Urinary bladder (tissue), 3 donors: ENCODE measurements at regions not wholly inside any gene's neighbourhood (a gene's known extent, or its start where the extent isn't known, plus 50 kb on each side); places are given as distances from the start of the nearest gene placed in this dataset.

Experiments
- DNase-seq: peaks from one replicate; pipeline ENCODE4 v3.0.0-alpha.2; 2015; ENCODE audit errors: extremely low spot score
- H3K27ac ChIP-seq: one replicate; pipeline ENCODE4 v1.5.1; 2013; ENCODE audit warnings: low read depth, mild to moderate bottlenecking, moderate library complexity
- H3K36me3 ChIP-seq: one replicate; pipeline ENCODE4 v1.6.1; 2013; ENCODE audit warnings: mild to moderate bottlenecking, moderate library complexity; ENCODE audit not compliant: insufficient read depth
- H3K4me1 ChIP-seq: one replicate; pipeline ENCODE4 v1.6.1; 2013; ENCODE audit warnings: mild to moderate bottlenecking, moderate library complexity; ENCODE audit not compliant: insufficient read depth
- H3K4me3 ChIP-seq: one replicate; pipeline ENCODE4 v1.5.1; 2013; ENCODE audit warnings: low read depth, low read length
- WGBS: extraction: QIAGEN DNeasy Blood & Tissue Kit; methylation state at CpG from one replicate; pipeline ENCODE4 v1.1.7; 2013; 5-methylcytosine and 5-hydroxymethylcytosine counted together
- donor health status: healthy with polysubstance abuse.
- donor health status: healthy.

DNA sequence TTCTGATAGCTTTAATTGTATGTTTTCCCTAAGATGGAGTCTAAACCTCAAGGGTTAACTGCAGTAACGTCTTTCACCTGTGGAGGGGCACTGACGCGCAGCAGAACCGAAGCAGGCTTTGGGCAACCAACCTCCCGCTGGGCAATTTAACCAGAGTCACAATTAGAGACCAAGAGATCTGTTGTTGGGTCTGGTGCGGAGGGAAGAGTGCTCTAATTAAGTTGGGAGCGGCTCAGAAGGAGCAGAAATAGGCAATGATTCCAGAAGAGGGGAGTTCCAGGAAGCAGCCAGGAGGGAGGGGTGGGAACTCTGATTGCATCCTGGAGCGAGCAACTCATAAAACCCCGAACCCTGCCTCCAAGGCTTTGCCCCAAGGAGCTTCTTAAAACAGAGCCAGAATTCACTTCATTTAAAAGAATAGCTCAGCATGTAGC is 245.8 kb downstream of the PAX3 start:
- DNase-seq = no peak
- Histone ChIP-seq H3K36me3 (no peaks in the 10 kb centered on the region), H3K4me1 (no peaks in the 10 kb centered on the region), H3K4me3 (no peak overlapping the region), H3K27ac (no peak overlapping the region)
- 4% methylated on average over 9 of the region's 9 CpGs for WGBS

DNA sequence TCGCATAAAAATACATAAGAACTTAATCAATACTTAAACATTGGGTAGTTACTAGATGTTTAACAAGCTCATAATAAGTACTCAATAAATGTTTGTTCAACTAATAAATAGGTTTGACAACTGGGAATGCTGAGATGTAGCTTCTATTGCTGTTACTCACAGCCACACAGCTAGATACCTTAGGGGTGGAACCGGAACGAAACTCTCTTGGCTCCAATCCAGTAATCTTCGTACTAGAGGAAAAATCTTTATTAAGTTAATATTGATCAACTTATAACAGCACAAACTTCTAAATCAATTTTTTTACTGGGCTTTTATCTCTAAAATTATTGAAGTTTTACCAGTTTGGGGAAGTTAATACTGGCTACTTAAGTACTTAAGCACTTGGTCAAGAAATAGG is 247.8 kb downstream of the PAX3 start:
- H3K4me1 ChIP-seq = no peaks in the 10 kb centered on the region
- no peak overlapping the region for H3K4me3 ChIP-seq
- H3K36me3 ChIP-seq = no peaks in the 10 kb centered on the region
- no peak for DNase-seq
- no peak overlapping the region for H3K27ac ChIP-seq
- WGBS = 63% methylated on average over 4 of the region's 4 CpGs

DNA sequence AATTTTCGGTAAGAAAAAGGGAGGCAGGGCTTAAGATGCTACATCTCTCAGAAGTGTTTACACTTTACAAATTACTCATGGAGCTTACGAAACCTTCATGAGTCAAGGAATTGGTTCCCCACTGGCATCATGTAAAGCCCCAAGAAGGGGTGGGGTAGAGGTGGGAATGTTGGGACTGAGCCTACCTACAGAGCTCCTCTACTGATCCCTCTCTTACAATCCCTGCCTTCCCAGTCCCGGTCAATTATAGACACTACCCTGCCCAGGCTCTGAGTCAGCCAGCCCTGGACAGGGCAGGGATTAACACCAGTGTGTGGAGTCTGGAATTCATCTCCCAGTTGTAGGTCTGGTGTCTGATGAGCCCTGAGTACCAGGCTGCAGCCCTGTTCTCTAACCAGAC is 248.9 kb downstream of the PAX3 start:
- H3K4me3 ChIP-seq = no peak overlapping the region
- H3K36me3 ChIP-seq = no peaks in the 10 kb centered on the region
- no peak overlapping the region for H3K27ac ChIP-seq
- 62% methylated on average over 3 of the region's 3 CpGs for WGBS
- H3K4me1 ChIP-seq = no peaks in the 10 kb centered on the region
- DNase-seq = no peak

DNA sequence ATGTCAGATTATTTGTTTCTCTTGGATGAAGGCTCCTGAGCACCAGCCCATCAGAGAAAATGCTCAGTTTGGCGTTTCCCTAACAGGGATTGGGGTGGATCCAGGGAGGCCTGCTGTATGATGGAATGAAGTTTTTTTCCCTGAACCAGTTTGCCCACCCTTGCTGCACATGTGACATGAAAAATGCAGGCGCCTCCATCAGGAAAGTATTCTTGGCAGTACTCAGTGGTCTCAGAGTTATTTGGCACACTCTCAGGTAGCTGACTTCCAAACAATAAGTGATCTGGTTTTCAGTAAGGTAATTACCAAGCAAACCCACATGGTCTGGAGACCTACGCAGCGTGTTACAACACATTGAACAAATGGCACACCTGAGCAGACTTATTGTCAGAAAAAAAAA is 254.9 kb downstream of the PAX3 start:
- Histone ChIP-seq H3K36me3 (no peaks in the 10 kb centered on the region), H3K4me1 (no peaks in the 10 kb centered on the region), H3K4me3 (no peak overlapping the region), H3K27ac (no peak overlapping the region)
- WGBS = 69% methylated on average over 4 of the region's 4 CpGs
- no peak for DNase-seq

DNA sequence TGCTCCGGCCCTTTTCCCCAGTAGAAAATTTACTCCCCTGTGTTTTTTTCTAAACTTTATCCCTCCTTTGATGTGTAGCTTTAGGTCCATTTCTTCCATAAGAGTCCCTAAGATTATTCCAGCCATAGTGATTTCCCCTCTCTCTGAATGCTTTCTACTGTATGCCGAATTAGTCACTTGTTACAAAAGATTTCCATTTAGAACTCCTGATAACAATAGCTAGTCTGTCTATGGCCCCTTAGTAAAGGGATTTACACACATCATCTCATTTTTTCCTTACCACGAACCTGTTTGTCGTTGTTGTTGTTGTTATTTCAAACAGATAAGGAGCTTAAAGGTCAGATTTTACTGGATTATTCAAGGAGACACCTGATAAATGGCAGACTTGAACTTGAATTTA is 256.1 kb downstream of the PAX3 start:
- H3K36me3 ChIP-seq = no peaks in the 10 kb centered on the region
- WGBS = 51% methylated on average over 4 of the region's 4 CpGs
- DNase-seq = no peak
- H3K4me1 ChIP-seq = no peaks in the 10 kb centered on the region
- no peak overlapping the region for H3K4me3 ChIP-seq
- no peak overlapping the region for H3K27ac ChIP-seq

DNA sequence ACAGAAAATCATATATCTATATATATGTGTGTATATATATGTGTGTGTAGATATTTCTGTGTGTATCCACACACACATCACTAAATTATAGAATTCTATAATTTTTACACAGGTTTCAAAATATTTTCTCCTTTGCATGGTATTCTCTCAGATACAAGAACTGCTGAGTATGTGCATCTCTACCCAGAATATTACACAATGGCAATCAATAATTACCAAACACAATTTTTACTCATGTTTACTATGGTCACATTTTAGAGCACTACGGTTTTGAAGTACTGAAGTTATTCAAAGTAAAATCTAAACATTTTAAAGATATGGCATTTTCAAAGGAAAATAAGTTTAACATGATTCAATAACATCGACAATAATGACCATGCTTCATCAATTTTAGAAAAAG is 258.5 kb downstream of the PAX3 start:
- no peaks in the 10 kb centered on the region for H3K4me1 ChIP-seq
- H3K27ac ChIP-seq = no peak overlapping the region
- no peak for DNase-seq
- no peak overlapping the region for H3K4me3 ChIP-seq
- H3K36me3 ChIP-seq = no peaks in the 10 kb centered on the region
- 85% methylated on average over 2 of the region's 2 CpGs for WGBS

DNA sequence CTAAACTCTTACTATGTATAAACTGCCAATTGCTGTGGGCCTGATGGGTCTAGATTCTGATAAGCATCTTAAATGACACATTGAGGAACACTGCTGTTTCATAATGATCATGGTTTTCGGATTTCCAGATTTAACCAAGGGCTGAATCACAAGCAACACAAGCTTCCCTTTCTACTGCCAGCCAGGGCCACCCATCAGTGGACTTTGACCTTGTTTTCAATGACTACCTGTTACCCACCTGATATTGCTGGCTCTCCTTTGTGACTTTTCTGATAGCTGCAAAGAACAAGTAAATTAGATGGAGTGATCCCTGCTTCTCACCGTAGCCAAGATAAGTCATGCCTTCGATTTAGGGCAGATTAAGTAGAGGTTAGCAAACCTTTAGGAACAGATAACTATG is 259.0 kb downstream of the PAX3 start:
- WGBS = 72% methylated on average over 3 of the region's 3 CpGs
- DNase-seq = no peak
- H3K4me3 ChIP-seq = no peak overlapping the region
- no peak overlapping the region for H3K27ac ChIP-seq
- no peaks in the 10 kb centered on the region for H3K36me3 ChIP-seq
- H3K4me1 ChIP-seq = no peaks in the 10 kb centered on the region

DNA sequence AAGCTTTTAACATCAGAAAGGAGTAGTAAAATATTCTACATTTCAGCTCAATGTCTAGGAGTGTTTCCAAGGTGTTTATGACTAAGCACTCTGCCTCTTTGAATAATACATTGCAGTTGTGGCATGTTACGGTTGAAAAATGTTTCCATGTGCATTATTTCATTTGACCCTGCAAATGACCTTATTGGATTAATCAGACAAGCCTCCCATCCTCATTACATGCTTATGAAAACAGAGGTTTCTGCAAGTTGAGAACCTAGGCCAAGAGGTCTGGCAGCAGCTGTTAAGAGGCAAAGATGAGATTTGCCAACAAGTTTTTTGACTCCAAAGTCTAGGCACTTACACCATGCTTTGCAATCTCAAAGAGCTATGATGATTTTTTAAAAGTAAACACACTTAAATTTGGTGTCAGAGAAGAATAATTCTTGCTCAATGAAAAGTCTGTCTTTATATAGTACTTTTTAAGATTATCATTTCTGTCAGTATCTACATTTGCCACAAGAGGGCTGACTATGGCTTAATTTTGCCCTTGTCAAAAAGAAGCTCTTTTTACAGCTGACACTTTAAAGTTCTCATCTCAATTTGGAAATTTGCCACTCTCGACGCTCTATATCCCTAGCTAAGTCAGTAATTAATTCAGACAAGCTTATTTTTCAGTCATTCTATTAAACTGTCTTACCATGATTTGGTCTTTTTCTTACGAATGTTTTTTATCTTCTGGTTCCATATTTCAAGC is 260.6 kb downstream of the PAX3 start:
- Histone ChIP-seq H3K36me3 (no peaks in the 10 kb centered on the region), H3K27ac (no peak overlapping the region), H3K4me3 (no peak overlapping the region), H3K4me1 (no peaks in the 10 kb centered on the region)
- DNase-seq = no peak
- WGBS = 45% methylated on average over 4 of the region's 4 CpGs

DNA sequence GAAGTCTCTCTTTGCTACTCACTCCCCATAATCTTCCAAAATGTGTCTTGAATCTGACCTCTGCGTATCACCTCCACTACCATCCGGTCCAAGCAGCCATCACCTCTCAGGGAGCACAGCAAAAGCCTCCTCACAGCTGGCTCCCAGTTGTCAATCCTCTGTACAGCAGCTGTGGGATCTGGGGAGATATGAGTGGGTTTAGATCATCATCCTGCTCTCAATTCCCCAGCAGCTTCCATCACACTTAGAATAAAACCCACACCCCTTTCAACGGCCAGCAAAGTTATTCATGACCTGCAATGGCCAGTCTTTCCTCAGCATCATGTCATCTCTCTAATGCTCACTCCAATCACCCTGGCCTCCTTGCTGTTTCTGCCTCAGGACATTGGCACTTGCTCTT is 261.6 kb downstream of the PAX3 start:
- Histone ChIP-seq H3K27ac (no peak overlapping the region), H3K4me3 (no peak overlapping the region), H3K4me1 (no peaks in the 10 kb centered on the region), H3K36me3 (no peaks in the 10 kb centered on the region)
- WGBS = 73% methylated on average over 3 of the region's 3 CpGs
- no peak for DNase-seq

DNA sequence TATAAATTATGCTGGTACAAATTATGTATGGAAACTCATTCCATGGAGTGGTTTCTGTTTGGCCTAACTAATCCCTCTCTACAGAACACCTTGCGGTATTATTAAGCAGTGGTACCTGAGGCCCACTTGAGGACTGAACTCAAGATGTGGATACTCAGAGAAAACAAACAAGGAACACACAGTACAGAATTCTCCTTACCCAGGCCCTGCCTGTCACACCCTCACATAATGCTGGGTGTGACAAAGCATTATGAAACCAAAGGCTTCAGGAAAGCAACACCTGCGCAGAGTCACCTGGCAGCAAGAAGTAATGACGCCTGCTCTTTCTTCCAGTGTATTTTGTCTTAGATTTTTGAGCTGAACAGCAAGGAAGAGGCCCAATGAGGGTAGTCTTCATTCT is 264.7 kb downstream of the PAX3 start:
- Histone ChIP-seq H3K27ac (no peak overlapping the region), H3K36me3 (no peaks in the 10 kb centered on the region), H3K4me3 (no peak overlapping the region), H3K4me1 (no peaks in the 10 kb centered on the region)
- DNase-seq = no peak
- 96% methylated on average over 3 of the region's 3 CpGs for WGBS

DNA sequence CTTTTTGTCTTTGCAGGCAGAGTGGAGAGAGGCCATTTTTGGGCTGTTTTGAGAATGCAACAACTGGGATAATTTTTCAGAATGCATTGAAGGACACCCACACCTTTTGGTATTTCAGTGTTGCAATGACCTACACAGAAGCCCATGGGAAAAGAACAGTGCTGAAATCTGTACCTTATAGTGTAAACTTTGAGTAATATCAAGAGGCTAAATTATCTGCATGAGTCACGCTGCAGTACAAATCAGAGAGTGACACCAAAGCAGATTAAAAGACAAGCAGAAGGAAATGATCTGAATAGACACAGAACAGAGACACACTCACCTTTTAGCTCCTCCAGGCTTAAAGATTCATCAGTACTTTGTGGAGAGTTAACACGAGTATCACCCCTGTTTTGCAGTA is 265.3 kb downstream of the PAX3 start:
- 59% methylated on average over 2 of the region's 2 CpGs for WGBS
- Histone ChIP-seq H3K36me3 (no peaks in the 10 kb centered on the region), H3K4me1 (no peaks in the 10 kb centered on the region), H3K4me3 (no peak overlapping the region), H3K27ac (no peak overlapping the region)
- DNase-seq = no peak

DNA sequence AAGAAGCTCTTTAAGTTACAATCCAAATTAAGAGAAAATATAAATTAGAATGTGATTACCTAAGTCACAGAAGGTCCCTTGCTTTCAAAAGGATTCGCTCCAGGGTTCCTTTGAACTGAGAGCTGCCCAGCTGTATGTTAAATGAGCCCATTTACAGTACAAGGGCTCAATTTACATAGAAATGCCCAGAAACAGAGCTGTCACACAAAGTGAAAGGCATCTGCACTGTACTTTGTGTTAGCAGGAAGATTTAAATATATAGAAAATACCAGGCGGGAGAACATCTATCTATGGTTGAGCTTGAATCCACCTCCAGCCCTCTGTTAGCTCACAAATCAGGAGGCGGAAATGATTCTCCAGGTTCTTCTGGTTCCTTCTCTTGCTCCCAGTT is 272.9 kb downstream of the PAX3 start:
- WGBS = 38% methylated on average over 3 of the region's 3 CpGs
- H3K27ac ChIP-seq = no peak overlapping the region
- no peaks in the 10 kb centered on the region for H3K4me1 ChIP-seq
- no peak for DNase-seq
- no peaks in the 10 kb centered on the region for H3K36me3 ChIP-seq
- no peak overlapping the region for H3K4me3 ChIP-seq

DNA sequence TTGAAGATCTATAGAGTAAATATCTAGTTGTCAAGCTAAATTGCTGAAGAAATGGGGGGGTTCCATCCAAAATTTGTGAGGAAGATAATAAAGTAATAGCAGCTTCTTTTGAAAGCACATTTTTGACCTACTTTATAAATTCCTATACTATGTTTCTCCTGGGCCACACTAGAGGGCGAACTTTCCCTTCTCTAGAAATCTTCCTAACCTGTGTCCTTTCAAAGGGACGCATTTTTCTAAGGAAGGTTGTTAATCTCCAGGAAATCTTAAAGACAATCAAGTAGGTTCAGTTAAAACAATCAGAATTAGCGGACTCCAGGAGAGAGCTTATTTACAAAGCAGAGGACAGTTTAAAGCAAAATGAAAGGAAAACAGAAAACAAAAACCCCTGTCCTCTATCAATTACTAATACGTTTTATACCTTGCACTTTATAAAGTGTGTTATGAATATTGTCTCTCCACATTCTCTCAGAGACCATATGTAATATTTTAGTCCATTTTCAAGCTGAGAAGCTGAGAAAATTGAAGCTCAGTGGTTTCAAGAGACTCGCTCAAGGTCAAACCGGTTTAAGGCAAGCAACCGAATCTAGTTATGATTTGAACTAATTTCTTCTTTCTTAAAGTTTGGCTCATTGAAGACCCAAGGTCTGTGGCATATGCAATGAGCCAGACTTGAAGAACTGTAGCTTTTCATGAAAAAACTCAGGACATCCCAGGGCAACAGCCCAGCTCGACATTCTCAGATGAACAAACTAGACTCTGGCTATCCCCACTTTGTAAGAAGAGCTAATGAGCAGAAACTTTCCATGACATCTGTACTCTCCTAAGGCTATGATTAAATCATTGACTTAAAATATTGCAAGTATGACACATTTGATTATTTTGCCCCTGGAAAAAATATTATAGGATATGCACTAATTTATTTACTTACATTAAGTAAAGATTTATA is 273.6 kb downstream of the PAX3 start:
- DNase-seq = no peak
- H3K27ac ChIP-seq = no peak overlapping the region
- H3K4me1 ChIP-seq = no peaks in the 10 kb centered on the region
- H3K4me3 ChIP-seq = no peak overlapping the region
- 27% methylated on average over 8 of the region's 8 CpGs for WGBS
- no peaks in the 10 kb centered on the region for H3K36me3 ChIP-seq

DNA sequence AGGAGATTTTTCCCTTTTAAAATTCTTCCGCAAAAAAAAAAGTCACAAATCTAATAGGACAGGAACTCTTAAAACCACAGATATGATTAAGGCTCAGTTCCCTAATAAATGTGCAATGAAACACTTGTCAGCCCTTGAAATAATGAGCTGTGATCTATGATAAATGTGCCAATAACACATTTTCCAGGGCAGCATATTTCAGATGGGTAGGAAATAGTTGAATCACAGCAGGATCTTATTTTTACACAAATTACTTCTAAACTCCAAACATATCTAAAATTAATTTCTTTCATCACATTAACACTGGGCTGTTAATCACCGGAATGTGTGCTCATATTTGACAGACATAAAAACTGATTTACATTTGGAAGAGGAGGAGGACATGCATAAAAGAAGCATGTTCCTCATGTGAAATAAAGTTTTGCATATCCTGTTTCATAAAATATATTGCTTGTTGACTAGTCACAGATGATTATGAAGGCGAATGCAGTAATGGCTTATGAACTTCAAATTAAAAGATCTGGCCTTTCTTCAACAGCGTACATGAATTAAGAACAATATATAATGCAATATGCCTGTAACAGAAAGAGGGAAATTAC is 281.4 kb downstream of the PAX3 start:
- no peaks in the 10 kb centered on the region for H3K4me1 ChIP-seq
- 76% methylated on average over 4 of the region's 4 CpGs for WGBS
- H3K27ac ChIP-seq = no peak overlapping the region
- no peaks in the 10 kb centered on the region for H3K36me3 ChIP-seq
- no peak overlapping the region for H3K4me3 ChIP-seq
- no peak for DNase-seq
